GM19043 (cell line): ENCODE measurements at regions not wholly inside any gene's neighbourhood (a gene's known extent, or its start where the extent isn't known, plus 50 kb on each side); places are given as distances from the start of the nearest gene placed in this dataset.

Source experiments
- ATAC-seq: cut with Tn5 transposase; IDR thresholded peaks from one replicate; pipeline ENCODE4 v1.9.1; 2021; ENCODE audit warnings: low read depth; ENCODE audit not compliant: unreplicated experiment

- no peak for ATAC-seq
These were observed 110.4 kb downstream of the DAD1 start for GRCh38 chr14:22478670-22479069.

GRCh38 chr14:22478247-22478646 is 110.8 kb downstream of the DAD1 start:
- ATAC-seq = no peak

- ATAC-seq = no peak
These were observed 111.3 kb downstream of the DAD1 start for GRCh38 chr14:22477569-22478194.

- ATAC-seq = no peak
These were observed 112.1 kb downstream of the DAD1 start for GRCh38 chr14:22476887-22477286.

- ATAC-seq = no peak
These were observed 112.8 kb downstream of the DAD1 start for GRCh38 chr14:22476005-22476751.

GRCh38 chr14:22475381-22475780 is 113.6 kb downstream of the DAD1 start:
- ATAC-seq = no peak

GRCh38 chr14:22474730-22475351 is 114.2 kb downstream of the DAD1 start:
- ATAC-seq = no peak

- peak; percentile 58 for ATAC-seq
These were observed 115.8 kb downstream of the DAD1 start for GRCh38 chr14:22472935-22473854.

- ATAC-seq = no peak
These were observed 116.6 kb downstream of the DAD1 start for GRCh38 chr14:22472466-22472865.

- ATAC-seq = no peak
These were observed 117.4 kb downstream of the DAD1 start for GRCh38 chr14:22471545-22472121.

GRCh38 chr14:22469538-22470303 is 119.3 kb downstream of the DAD1 start:
- no peak for ATAC-seq

- no peak for ATAC-seq
These were observed 120.2 kb downstream of the DAD1 start for GRCh38 chr14:22468830-22469229.

- ATAC-seq = no peak
These were observed 122.5 kb downstream of the DAD1 start for GRCh38 chr14:22466491-22466890.

- no peak for ATAC-seq
These were observed 123.7 kb downstream of the DAD1 start for GRCh38 chr14:22465201-22465840.

- peak; percentile 79 for ATAC-seq
These were observed 124.4 kb downstream of the DAD1 start for GRCh38 chr14:22464422-22465142.

- ATAC-seq = no peak
These were observed 125.3 kb downstream of the DAD1 start for GRCh38 chr14:22463763-22464173.

GRCh38 chr14:22462923-22463322 is 126.1 kb downstream of the DAD1 start:
- ATAC-seq = no peak

- ATAC-seq = no peak
These were observed 128.4 kb downstream of the DAD1 start for GRCh38 chr14:22460461-22461195.
